Gastrocnemius medialis (tissue), 4 donors: ENCODE measurements at regions not wholly inside any gene's neighbourhood (a gene's known extent, or its start where the extent isn't known, plus 50 kb on each side); places are given as distances from the start of the nearest gene placed in this dataset.
A peak's percentile ranks its signal among the peaks of the same experiment; 100 is the strongest.

Source experiments
- CTCF ChIP-seq, 5 experiments: fragments of 450-650 bp in 3 of 5; fragments of 200-600 bp in 2 of 5; sonication (generic) in 2 of 5; IDR thresholded peaks in 4 of 5; conservative IDR thresholded peaks in 1 of 5; 1 replicate in 4 of 5; 2 replicates in 1 of 5; pipeline ENCODE4 v1.5.1; 2016 to 2019; ENCODE audit warnings: antibody characterized with exemption in 5 of 5, mild to moderate bottlenecking in 3 of 5, moderate library complexity in 3 of 5
- POLR2A ChIP-seq, 2 donors: fragments of 450-650 bp; IDR thresholded peaks; one replicate each; pipeline ENCODE4 v1.6.1; 2017; ENCODE audit warnings: antibody characterized with exemption in 2 of 2, mild to moderate bottlenecking in 2 of 2, moderate library complexity in 2 of 2

- TF ChIP-seq CTCF (IDR thresholded peaks at IDR 0.05 in 4 of 5, conservative IDR thresholded peaks at IDR 0.05 in 1 of 5) (peak in 3 of 5 experiments; percentile 10 to 57 (median 44)), POLR2A (IDR thresholded peaks at IDR 0.05) (no peak)
These were observed 235.8 kb downstream of the MAP2K4 start for GRCh38 chr17:12256380-12256995.
